PFSK-1 (cell line): ENCODE measurements at regions not wholly inside any gene's neighbourhood (a gene's known extent, or its start where the extent isn't known, plus 50 kb on each side); places are given as distances from the start of the nearest gene placed in this dataset.

ENCODE experiments used
- FOXP2 ChIP-seq: optimal IDR thresholded peaks from 2 replicates; pipeline ENCODE3; 2011; ENCODE audit warnings: borderline replicate concordance, control low read depth, inconsistent platforms; ENCODE audit not compliant: insufficient read depth; ENCODE audit errors: extremely low read length, extremely low read depth
- POLR2AphosphoS5 ChIP-seq: IDR thresholded peaks from 2 replicates; pipeline ENCODE4 v1.6.1; 2012; ENCODE audit warnings: low read depth, mild to moderate bottlenecking, control low read depth, low read length, moderate library complexity
- SIN3A ChIP-seq: IDR thresholded peaks from 2 replicates; pipeline ENCODE4 v1.6.1; 2012; ENCODE audit warnings: mild to moderate bottlenecking, low read length, moderate library complexity, borderline replicate concordance; ENCODE audit not compliant: insufficient read depth
- TAF1 ChIP-seq: IDR thresholded peaks from 2 replicates; pipeline ENCODE4 v1.6.1; 2012; ENCODE audit warnings: low read length, control low read depth, borderline replicate concordance; ENCODE audit not compliant: insufficient read depth

- TF ChIP-seq SIN3A (no peak), TAF1 (no peak), POLR2AphosphoS5 (no peak), FOXP2 (no peak)
Measured at GRCh38 chr5:15160091-15160490, 288.5 kb upstream of the ANKH start.
